ENCODE measurements at regions not wholly inside any gene's neighbourhood (a gene's known extent, or its start where the extent isn't known, plus 50 kb on each side); places are given as distances from the start of the nearest gene placed in this dataset.

DNA sequence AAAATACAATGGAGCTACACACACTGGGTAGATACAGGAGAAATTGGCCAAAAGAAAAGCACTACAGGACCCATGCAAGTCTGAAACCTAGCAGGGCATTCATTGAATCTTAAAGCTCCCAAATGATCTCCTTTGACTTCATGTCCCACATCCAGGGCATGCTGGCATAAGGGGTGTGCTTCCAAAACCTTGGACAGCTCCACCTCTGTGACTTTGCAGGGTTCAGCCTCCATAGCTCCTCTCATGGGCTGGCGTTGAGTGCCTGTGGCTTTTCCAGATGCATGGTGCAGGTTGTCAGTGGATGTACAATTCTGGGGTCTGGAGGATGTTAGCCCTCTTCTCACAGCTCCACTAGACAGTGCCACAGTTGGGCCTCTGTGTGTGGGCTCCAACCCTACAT is 626.3 kb upstream of the POT1 start:
- no peak for TF ChIP-seq POLR2A (IDR thresholded peaks at IDR 0.05)
- TF ChIP-seq, protein P1, sequence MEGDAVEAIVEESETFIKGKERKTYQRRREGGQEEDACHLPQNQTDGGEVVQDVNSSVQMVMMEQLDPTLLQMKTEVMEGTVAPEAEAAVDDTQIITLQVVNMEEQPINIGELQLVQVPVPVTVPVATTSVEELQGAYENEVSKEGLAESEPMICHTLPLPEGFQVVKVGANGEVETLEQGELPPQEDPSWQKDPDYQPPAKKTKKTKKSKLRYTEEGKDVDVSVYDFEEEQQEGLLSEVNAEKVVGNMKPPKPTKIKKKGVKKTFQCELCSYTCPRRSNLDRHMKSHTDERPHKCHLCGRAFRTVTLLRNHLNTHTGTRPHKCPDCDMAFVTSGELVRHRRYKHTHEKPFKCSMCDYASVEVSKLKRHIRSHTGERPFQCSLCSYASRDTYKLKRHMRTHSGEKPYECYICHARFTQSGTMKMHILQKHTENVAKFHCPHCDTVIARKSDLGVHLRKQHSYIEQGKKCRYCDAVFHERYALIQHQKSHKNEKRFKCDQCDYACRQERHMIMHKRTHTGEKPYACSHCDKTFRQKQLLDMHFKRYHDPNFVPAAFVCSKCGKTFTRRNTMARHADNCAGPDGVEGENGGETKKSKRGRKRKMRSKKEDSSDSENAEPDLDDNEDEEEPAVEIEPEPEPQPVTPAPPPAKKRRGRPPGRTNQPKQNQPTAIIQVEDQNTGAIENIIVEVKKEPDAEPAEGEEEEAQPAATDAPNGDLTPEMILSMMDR (IDR thresholded peaks at IDR 0.05) = no peak
- intact Hi-C loops (cut with DNase I) = no loop called here

DNA sequence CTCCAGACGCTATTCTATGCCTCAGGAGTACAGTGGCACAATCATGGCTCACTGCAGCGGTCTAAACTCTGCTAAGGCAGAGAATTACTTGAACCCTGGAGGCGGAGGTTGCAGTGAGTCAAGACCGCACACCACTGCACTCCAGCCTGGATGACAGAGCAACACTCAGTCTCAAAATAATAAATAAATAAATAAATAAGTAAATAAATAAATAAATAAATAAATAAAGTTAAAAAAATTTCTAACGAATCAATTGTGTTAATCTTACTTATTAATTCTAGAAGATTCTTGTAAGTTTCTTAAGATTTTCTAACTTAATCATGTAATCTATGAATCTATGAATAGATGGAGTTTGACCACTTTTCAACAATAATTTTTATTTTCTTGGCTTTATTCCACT is 621.4 kb upstream of the POT1 start:
- no peak overlapping the region for H3K4me3 ChIP-seq
- no peaks in the 10 kb centered on the region for H3K4me1 ChIP-seq
- intact Hi-C loops (cut with DNase I) = no loop called here
- no peaks in the 10 kb centered on the region for H3K36me3 ChIP-seq
- DNase-seq (no peak), ATAC-seq (no peak)
- TF ChIP-seq, protein P1 (IDR thresholded peaks at IDR 0.05) = no peak
- TF ChIP-seq POLR2A (IDR thresholded peaks at IDR 0.05) = no peak
- H3K27me3 ChIP-seq = no peaks in the 10 kb centered on the region
- H3K27ac ChIP-seq = no peak overlapping the region
- H3K9me3 ChIP-seq = no peaks in the 10 kb centered on the region
- WGBS, 4 donors = 88 to 94% (median 90%) methylated on average over 5 of the region's 5 CpGs

More for the DNA sequence above, 626.3 kb upstream of the POT1 start:
- Histone ChIP-seq H3K27me3 (no peaks in the 10 kb centered on the region), H3K36me3 (no peaks in the 10 kb centered on the region), H3K4me3 (no peak overlapping the region), H3K9me3 (no peaks in the 10 kb centered on the region), H3K4me1 (no peaks in the 10 kb centered on the region), H3K27ac (no peak overlapping the region)
- 40 to 75% (median 70%) methylated on average over 1 of the region's 1 CpG for WGBS, 4 donors
- DNase-seq (no peak), ATAC-seq (no peak)

DNA sequence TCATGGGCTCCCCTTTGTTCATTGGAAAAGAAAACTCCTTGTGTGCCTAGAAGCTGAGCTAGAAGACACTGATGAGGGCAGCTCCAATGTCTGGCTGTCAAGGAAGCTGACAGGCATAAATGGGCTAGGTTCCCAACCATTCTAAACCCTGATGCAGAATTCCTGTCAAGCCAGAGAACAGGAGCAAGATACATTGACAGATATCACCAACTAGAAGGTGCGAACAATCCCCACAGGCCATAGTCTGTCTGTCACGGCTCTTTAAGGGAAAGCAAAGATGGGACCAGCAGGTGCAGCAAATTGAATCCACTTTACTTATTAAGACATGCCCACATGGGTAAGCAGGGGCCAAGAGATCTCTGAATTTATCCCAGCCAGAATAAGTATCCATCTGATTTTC is 617.9 kb upstream of the POT1 start:
- Histone ChIP-seq H3K27me3 (no peaks in the 10 kb centered on the region), H3K4me3 (no peak overlapping the region), H3K27ac (no peak overlapping the region), H3K36me3 (no peaks in the 10 kb centered on the region), H3K4me1 (no peaks in the 10 kb centered on the region), H3K9me3 (no peaks in the 10 kb centered on the region)
- DNase-seq = no peak
- TF ChIP-seq POLR2A (IDR thresholded peaks at IDR 0.05) = no peak
- TF ChIP-seq, protein P1 (IDR thresholded peaks at IDR 0.05) = no peak
- 50 to 65% (median 53%) methylated on average over 2 of the region's 2 CpGs for WGBS, 4 donors
- ATAC-seq = no peak
- intact Hi-C loops (cut with DNase I) = no loop called here

DNA sequence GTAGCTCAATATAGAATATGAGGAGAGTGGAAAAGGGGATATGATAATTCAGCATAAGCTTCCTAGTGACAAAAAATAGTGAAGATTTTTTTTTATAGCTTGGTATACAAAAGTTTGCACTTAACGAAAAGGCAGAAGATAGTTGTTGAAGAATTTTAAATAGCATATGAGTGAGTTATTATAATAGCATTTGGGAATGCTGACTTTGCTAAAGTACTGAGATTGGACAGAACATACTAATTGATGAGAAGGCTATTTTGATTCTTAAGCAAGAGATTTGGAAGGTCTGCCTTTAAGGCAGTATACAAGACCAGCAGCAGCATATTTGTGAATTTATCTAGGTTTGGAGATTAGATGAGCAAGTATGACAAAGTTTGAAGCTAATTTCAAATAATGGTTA is 600.9 kb upstream of the POT1 start:
- no peaks in the 10 kb centered on the region for H3K4me1 ChIP-seq
- intact Hi-C loops (cut with DNase I) = no loop called here
- H3K27me3 ChIP-seq = no peaks in the 10 kb centered on the region
- H3K36me3 ChIP-seq = no peaks in the 10 kb centered on the region
- no peak overlapping the region for H3K4me3 ChIP-seq
- no peak for ATAC-seq
- H3K9me3 ChIP-seq = no peaks in the 10 kb centered on the region
- TF ChIP-seq, protein P1 (IDR thresholded peaks at IDR 0.05) = no peak
- TF ChIP-seq POLR2A (IDR thresholded peaks at IDR 0.05) = no peak
- DNase-seq = no peak
- H3K27ac ChIP-seq = no peak overlapping the region
- 78 to 85% (median 81%) methylated on average over 1 of the region's 1 CpG for WGBS, 4 donors
